Activated naive CD4-positive, alpha-beta T cell treated with anti-CD3 and anti-CD28 coated beads, Interleukin-2, amount 50 U/mL, for 72 hours (primary cell): ENCODE measurements at regions not wholly inside any gene's neighbourhood (a gene's known extent, or its start where the extent isn't known, plus 50 kb on each side); places are given as distances from the start of the nearest gene placed in this dataset.

Experiments
- ATAC-seq, 2 donors: fragments of 150-1000 bp; cut with Tn5 transposase; 2 replicates each; pipeline ENCODE4 v1.10.0; 2021; ENCODE audit warnings: mild to moderate bottlenecking in 2 of 2, moderate library complexity in 2 of 2
- DNase-seq, 2 donors: peaks; one replicate each; pipeline ENCODE4 v3.0.0; 2021 to 2022; ENCODE audit warnings: low spot score in 2 of 2
- H3K27ac Mint-ChIP-seq, 2 donors: one replicate each; pipeline ENCODE4 v1.8.0; 2022; ENCODE audit warnings: mild to moderate bottlenecking in 2 of 2, mixed read lengths in 2 of 2
- H3K36me3 Mint-ChIP-seq, 2 donors: one replicate each; pipeline ENCODE4 v1.8.0; 2022; ENCODE audit warnings: mixed read lengths in 2 of 2
- H3K9me3 Mint-ChIP-seq, 2 donors: one replicate each; pipeline ENCODE4 v1.8.0; 2022; ENCODE audit warnings: mixed read lengths in 2 of 2

DNA sequence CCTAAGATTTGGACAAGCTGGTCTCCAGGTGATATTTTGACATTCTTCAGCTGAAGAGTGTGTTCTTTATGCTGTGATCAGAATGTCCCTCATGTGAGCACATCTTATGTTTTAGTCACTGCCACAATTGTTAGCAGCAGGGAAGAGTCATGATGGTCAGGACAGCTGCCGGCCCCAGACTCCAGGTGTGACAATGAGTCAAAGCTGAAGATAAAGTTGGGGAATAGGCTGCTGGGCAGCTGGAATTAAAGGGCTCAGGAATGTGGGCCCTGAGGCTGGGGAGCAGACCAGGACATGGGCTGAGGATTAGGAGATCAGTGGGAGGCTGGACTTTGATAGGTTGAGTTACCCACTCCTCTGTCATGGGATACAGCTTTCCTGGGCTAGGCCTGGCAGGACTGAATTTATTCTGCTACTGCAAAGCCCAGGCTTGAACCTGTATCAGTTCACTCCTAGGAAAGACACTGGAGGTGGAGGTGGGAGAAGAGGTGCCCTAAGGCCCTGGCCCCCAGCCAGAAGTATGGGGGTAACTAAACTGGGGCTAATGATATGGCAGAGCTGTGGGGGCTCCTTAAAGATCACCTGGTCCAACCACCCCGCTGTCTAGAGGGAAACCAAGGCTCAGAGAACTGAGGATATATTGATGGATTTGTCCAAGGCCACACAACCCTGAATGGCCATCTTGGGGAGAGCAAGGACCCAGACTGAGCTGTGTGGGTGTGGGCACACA is 119.5 kb downstream of the PJA1 start:
- Mint-ChIP-seq H3K36me3 (peaks cover 0 to 4% of the 10 kb centered on the region in 2 donors), H3K9me3 (no peaks in the 10 kb centered on the region), H3K27ac (no peak overlapping the region)
- no peak for ATAC-seq
- DNase-seq, result no peak

DNA sequence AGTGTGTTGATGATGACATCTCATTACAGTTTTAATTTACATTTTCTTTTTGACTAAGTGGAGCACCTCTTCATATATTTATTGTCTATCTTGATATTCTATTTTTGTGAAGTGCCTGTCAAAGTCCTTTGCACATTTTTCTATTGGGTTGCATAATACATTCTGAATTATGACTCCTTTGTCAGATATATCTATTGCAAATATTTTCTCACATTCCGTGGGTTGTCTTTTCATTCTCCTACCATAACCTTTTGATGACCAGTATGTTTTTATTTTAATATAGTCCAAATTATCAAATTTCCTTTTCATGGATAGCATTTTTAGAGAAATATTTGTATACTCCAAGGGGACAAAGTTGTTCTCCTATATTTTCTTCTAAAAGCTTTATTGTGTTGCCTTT is 126.4 kb downstream of the PJA1 start:
- DNase-seq (no peak), ATAC-seq (no peak)
- no peaks in the 10 kb centered on the region for H3K9me3 Mint-ChIP-seq
- no peak overlapping the region for H3K27ac Mint-ChIP-seq
- no peaks in the 10 kb centered on the region for H3K36me3 Mint-ChIP-seq

DNA sequence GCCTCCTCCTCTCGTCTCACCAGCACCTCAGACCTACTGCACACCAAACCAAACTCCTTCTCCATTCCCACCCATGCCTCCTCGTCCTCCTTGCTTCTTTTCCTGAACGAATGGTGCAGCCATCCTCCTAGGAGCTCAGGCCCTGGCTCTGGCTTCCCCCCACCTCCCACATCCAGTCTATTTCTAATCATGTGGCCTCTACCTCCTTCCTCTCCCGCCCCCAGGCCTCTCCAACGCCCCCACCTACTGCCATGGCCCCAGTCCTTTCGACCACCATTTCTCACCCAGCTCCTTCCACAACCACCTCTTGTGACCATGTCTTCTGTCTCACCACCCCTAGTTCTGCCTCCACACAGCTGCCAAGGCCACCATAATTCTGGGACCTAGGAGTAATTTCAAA is 127.1 kb downstream of the PJA1 start:
- H3K27ac Mint-ChIP-seq, result no peak overlapping the region
- H3K9me3 Mint-ChIP-seq, result no peaks in the 10 kb centered on the region
- no peaks in the 10 kb centered on the region for H3K36me3 Mint-ChIP-seq
- ATAC-seq, result no peak
- no peak for DNase-seq

DNA sequence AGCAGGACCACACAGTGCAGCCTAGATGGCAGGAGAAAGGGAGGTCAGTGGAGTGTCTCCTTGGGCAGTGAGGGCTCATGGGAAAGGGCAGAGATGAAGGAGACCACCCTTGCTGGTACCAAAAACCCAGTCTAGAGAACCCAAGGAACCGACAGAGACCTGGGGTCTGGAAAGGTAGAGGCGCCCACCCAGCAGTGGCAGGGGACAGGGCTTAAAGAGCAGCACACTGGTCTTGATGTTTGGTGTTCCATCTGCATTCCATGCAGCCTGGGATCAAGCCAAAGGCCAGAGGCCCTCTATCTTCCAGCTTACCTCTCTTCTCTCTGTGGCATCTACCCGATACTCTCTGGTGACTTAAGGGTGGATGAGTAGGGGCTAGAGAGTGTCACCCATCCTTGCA is 127.5 kb downstream of the PJA1 start:
- no peaks in the 10 kb centered on the region for H3K36me3 Mint-ChIP-seq
- ATAC-seq (no peak), DNase-seq (no peak)
- H3K27ac Mint-ChIP-seq, result no peak overlapping the region
- H3K9me3 Mint-ChIP-seq, result no peaks in the 10 kb centered on the region

DNA sequence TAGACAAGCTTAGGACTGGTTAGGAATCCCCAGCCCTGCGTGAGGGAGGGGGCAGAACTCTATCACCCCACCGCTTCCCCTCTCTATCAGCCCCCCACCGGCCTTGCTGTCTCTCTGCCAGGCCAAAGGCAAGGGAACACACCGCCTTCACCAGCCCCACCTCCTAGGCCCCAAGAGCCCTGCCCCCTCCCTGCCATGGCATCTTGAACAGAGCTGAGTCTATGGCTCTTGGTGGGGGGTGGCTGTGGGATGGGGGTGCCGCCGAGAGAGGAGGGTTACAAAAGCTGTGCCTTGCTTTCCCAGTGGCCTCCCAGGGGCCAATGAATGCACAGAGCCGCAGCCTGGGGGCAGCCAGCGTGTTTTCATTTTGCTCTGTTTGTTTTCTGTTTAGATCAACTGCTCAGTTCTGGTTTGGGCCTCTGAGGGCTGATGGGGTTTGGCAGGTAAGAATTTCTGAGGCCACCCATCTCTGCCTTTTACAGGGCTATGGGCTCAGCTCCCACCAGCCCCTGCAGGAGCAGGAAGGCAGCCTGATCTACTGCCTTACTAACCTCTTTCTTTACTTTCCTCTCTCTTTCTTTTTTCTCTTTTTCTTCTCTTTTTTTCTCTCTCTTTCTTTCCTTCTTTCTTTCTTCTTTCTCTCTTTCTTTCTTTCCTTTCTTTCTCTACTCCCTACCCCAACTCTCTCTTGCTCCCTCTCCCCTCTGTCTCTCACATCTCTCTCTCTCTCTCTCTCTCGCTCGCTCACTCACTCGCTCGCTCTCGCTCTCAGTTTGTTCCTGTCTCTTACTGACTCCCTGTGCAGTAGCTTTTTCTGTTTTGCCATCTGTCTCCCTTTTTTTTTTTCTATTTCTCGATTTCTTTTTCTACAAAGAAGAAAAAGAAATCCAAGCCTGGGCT is 128.3 kb downstream of the PJA1 start:
- no peak overlapping the region for H3K27ac Mint-ChIP-seq
- DNase-seq, result no peak
- no peaks in the 10 kb centered on the region for H3K9me3 Mint-ChIP-seq
- H3K36me3 Mint-ChIP-seq, result no peaks in the 10 kb centered on the region
- ATAC-seq, result no peak

DNA sequence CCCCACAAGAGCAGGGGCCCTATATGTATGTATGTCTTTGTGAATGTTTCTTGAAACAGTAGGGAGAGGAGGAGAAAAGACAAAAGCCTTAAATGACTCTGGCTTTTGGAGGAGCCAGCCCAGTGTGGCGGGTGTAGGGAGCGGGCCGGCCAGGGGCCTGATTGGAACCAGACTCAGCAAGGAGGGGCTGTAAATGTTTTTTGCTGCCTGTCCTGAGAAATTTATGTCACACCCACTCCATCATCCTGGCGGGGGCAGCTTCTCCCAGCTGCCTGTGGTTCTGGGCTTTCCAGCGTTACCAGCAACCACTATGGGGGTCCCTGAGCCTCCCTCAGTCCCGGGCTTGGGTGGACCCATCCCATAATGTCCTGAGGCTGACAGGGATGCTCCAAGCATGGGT is 130.8 kb downstream of the PJA1 start:
- Mint-ChIP-seq H3K36me3 (no peaks in the 10 kb centered on the region), H3K9me3 (no peaks in the 10 kb centered on the region), H3K27ac (no peak overlapping the region)
- DNase-seq (no peak), ATAC-seq (no peak)

DNA sequence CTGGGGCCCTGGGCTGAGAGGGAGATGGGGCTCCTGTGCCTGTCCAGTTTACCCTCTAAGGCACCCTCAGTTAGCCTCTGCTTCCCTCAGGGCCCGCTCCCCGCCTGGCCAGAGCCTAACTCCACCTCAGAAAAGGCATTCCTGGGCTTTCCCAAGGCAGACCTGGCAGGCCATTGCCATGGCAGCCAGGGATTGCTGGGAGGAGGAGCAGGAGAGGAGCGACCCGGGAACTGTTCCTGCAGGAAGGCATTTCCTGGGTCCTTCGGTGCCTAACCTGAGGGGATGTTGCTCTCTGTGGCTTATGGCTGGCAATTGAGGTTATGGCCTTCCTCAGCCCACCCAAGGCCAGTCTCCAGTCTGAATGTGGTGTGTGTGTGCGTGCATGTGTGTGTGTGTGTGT is 131.3 kb downstream of the PJA1 start:
- Mint-ChIP-seq H3K27ac (no peak overlapping the region), H3K9me3 (no peaks in the 10 kb centered on the region), H3K36me3 (no peaks in the 10 kb centered on the region)
- ATAC-seq, result no peak
- DNase-seq, result no peak

DNA sequence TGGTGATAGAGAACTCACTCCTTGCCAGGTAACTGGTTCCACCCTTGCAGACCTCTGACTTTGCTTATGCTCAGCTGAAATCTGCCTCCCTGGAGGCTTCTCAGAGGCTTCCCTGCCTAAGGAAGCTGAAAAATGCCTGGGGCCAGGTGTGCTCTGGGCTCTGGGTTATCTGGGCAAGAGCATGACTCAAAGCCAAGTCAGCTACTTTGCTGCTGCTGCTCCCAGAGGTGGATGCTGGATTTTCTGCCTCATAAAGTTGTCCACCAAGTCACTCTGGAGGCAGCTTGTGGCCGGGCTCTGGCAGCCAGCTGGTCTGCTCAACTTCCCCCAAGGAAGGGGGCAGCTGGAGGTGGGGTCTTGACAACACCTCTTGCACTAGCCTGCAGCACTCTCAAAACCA is 132.7 kb downstream of the PJA1 start:
- DNase-seq (no peak), ATAC-seq (no peak)
- no peak overlapping the region for H3K27ac Mint-ChIP-seq
- no peaks in the 10 kb centered on the region for H3K9me3 Mint-ChIP-seq
- no peaks in the 10 kb centered on the region for H3K36me3 Mint-ChIP-seq

DNA sequence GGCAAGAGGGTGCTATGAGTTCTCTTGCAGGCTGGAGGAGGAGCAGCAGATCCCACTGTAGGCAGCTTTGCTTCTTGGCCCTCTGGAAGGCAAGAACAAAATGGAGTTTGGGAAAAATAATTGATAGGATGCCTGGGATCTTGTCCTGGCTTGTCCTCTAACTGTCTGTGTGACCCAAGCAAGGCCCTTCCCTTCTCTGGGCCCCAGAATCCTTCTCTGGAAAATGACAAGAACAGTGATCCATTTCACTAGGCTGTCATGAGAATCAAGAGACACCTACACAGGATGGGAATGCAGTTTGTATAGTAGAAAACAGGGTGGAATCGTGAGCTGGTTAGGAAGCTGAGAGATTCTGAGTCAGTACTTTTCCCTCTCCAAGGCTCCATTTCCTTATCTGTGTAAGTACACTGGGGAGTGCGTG is 133.3 kb downstream of the PJA1 start:
- Mint-ChIP-seq H3K27ac (no peak overlapping the region), H3K36me3 (no peaks in the 10 kb centered on the region), H3K9me3 (no peaks in the 10 kb centered on the region)
- ATAC-seq (no peak), DNase-seq (no peak)

DNA sequence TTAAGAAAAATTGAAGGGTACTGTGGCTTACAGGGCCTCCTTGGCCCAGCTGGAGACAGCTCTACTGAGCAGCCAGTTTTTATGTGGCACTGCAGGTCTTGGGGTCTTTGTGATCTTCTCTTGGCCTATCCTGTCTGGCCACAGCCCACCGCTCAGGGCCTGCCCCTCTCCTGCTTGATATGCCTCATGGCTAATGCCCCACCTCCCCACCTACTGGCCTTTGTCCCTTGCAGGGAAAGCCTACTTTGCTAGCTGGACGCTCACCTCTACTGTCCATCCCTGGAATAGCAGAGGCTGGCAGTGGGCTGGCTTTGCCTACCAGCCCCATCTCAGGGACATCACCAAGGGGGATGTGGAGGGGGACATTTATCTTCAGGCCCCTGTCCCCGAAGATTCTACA is 134.1 kb downstream of the PJA1 start:
- DNase-seq, result no peak
- no peaks in the 10 kb centered on the region for H3K9me3 Mint-ChIP-seq
- H3K27ac Mint-ChIP-seq, result no peak overlapping the region
- ATAC-seq, result no peak
- H3K36me3 Mint-ChIP-seq, result no peaks in the 10 kb centered on the region

DNA sequence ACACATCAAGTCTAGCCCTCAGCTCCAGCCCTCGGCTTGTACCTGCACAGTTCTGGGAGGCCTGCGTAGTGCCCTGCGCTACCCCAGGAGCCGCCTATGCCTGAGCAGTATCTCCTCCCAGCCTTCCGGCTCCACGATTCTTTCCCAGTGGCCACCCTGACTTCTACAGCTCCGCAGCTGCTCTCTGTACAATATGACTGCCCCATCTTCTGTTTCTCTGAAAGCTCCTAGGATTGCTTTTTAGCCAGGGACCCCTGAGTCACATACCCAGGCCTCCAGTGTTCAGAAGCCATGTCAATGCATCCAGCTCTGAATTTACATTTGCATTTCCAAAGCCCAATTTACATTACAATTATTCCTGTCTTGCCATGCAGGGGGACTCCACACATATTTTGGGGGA is 135.5 kb downstream of the PJA1 start:
- ATAC-seq (no peak), DNase-seq (no peak)
- H3K36me3 Mint-ChIP-seq, result no peaks in the 10 kb centered on the region
- H3K9me3 Mint-ChIP-seq, result no peaks in the 10 kb centered on the region
- no peak overlapping the region for H3K27ac Mint-ChIP-seq

DNA sequence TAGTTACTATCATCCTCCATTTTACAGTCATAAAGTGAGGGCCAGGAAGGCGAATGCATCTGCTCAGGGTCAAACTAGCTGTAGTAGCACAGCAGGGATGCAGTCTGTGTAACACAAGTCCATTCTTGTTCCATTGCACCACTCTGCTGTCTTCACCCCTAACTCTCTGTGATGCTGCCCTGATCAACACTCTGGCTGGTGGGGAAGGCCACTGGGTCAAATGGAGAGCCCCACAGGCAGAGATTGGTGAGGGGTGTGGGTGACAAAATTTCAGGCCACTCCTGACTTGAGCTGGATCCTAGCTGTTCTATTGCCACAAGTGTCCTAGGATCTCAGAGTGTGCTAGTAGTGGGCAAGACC is 136.5 kb downstream of the PJA1 start:
- DNase-seq (no peak), ATAC-seq (no peak)
- Mint-ChIP-seq H3K9me3 (no peaks in the 10 kb centered on the region), H3K27ac (no peak overlapping the region), H3K36me3 (no peaks in the 10 kb centered on the region)

DNA sequence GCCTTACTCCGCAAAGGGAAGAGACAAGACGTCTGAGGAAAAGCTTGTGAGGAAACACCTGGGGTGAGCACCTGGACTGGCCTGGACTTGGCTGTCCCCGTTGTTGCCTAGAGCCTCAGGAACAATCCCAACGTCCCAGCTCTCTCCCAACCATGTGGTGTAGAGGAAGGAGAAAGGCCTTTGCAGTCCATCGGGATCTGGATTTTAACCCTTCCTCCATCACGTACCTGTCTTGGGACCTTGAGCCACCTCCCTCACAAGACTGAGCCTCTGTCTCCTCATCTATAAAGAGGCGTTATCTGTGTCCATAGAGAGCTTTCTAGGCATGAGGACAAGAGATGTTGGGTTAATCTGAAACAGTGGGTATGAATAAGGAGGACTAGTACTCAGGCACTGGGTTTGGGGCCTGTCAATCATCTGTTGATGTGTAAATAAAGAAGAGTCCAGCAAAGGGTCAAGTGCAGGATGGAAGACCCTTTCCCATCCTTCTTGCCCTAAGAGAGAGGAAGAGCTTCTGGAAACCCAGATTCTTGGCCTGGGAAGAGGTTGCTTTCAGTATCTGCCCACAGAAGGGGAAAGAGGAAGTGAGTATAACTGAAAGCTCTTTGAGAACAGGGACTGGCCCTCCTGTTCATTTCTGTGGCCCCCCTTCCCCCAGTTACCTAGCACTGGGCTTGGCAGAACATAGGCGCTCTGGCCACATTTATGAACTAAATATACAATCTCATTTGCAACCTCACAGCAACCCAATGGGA is 137.1 kb downstream of the PJA1 start:
- no peak overlapping the region for H3K27ac Mint-ChIP-seq
- DNase-seq (no peak), ATAC-seq (no peak)
- H3K36me3 Mint-ChIP-seq, result no peaks in the 10 kb centered on the region
- no peaks in the 10 kb centered on the region for H3K9me3 Mint-ChIP-seq

DNA sequence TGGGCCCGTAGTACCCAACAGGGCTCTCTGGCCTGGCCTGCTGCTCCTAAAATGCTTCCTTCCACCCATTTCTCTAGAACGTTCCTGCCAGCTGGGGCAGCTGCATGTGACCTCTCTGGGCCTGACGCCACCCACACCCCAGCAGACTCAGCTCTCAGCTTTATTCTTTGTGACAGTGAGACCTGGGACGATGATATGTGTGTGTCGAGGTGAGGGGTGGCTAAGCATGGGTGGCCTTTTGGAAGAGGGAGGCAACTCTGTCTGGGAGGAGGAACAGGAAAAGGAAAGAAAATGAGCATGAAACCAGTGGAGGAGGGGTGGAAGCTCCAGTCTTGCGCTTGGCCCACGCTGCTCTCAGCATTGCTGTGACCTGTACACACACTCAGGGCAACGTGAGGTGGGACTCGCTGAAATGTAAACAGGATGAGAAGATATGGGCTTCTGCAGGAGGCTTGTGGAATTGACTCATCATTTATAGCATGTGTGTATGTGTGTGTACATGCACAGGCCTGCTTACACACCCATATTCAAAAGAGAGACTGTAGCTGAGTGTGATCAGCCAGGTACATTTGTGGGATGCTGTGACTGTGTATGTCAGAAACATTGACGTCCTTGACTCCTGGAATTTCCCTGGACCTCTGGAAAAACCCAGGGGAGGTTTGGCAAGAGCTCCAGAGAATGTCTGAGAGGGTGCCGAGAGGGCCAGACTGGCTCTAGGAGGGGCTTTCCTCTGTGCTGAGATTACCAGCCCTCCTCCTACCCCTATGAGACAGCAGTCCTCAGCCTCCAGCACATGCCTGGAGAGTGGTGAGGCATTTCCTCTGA is 137.9 kb downstream of the PJA1 start:
- ATAC-seq, result no peak
- no peak overlapping the region for H3K27ac Mint-ChIP-seq
- H3K9me3 Mint-ChIP-seq, result no peaks in the 10 kb centered on the region
- H3K36me3 Mint-ChIP-seq, result no peaks in the 10 kb centered on the region
- no peak for DNase-seq

DNA sequence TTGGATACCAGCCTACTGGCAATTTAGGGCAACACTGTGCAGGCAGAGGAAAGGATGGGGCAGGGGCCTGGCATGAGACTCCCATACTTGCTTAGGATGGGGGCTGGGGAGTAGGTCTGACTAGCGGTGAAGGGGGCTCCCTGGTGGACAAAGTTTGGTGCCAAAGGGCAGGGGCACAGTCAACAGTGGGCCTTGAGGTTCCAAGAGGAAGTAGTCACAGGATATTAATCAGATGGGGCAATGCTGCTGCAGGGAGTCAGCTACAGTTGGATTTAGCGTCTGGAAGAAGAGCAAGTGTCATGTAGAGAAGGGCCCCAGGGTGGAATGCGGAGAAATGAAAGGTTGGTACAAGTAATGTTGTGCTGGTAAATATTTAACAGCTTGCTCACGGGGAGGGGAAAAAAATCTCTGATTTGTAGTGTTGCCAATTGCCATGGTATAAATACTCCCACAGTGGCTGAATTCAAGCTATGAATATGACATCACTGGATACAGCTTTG is 139.4 kb downstream of the PJA1 start:
- Mint-ChIP-seq H3K36me3 (no peaks in the 10 kb centered on the region), H3K9me3 (no peaks in the 10 kb centered on the region), H3K27ac (no peak overlapping the region)
- ATAC-seq (no peak), DNase-seq (no peak)

DNA sequence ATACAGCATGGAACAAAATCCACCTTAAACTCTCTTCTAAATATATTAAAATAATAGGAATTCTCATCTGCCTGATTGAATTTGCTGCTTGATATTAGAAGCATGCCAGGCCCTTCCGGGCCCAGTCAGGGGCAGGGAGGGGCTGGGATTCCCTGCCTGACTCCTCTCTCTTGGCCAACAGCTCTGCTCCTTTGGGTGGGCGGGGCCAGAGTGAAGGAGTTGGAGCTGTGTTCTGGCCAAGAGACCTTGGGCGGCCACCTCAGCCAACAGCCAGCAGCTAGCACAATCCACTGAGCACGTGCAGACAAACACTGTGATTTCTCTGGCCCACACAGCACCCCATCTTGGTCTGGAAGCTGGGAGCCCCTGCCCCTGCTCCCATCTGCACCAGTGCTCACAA is 140.3 kb downstream of the PJA1 start:
- no peaks in the 10 kb centered on the region for H3K9me3 Mint-ChIP-seq
- ATAC-seq, result no peak
- no peaks in the 10 kb centered on the region for H3K36me3 Mint-ChIP-seq
- DNase-seq, result no peak
- H3K27ac Mint-ChIP-seq, result no peak overlapping the region
